ENCODE measurements at regions not wholly inside any gene's neighbourhood (a gene's known extent, or its start where the extent isn't known, plus 50 kb on each side); places are given as distances from the start of the nearest gene placed in this dataset.

DNA sequence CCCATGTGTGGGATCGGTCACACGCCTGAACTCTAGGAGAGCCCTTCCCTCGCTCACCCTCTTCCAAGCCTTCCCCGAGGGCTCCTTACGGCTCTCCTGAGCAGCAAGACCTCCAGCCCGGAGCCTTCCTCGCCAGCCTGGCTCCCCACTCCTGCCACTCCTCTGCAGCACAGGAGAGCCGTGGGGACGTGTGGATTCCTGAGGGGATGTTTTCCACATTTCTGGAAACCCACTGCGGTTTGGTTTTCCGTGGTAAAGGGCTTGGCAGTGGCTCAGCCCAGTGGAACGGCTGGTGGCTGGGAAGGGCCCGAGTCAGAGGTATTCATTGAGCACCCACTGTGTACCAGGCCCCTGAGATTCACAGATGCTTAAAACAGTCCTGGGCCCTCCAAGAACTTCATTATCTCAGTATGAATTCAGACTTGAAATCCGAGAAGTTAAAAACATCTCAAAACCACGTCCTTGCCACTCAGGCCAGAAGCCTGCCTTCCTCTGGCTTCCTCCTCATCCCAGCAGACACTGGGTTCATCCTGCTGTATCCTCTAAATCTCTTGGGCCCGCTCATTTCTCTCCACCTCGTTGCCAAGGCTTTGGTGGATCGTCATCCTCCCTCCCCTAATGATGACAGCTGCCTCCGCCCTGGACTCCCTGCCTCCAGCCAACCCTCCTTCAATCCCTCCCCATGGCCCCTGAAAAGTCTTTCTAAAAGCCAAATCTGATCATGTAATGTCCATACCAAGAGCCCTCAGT is 109.6 kb downstream of the FGF18 start:
- H3K9me3 ChIP-seq (ENCODE audit: control insufficient read depth in 2 of 2, low read length in 2 of 2): no peaks in the 10 kb centered on the region
- H3K27me3 ChIP-seq (ENCODE audit: control insufficient read depth in 1 of 2, insufficient read depth in 2 of 2, low read length in 2 of 2): no peaks in the 10 kb centered on the region
- no peaks in the 10 kb centered on the region for H3K36me3 ChIP-seq (ENCODE audit: control insufficient read depth in 2 of 2, insufficient read depth in 2 of 2, low read length in 2 of 2)
- peaks cover 12% of the 10 kb centered on the region for H3K4me1 ChIP-seq (ENCODE audit: control insufficient read depth, insufficient read depth, low read length)
- H3K4me3 ChIP-seq (ENCODE audit: low read length in 2 of 2): no peak overlapping the region
- H3K27ac ChIP-seq (ENCODE audit: low read length): no peak overlapping the region
- H3K9ac ChIP-seq (ENCODE audit: low read length in 2 of 2): no peak overlapping the region

DNA sequence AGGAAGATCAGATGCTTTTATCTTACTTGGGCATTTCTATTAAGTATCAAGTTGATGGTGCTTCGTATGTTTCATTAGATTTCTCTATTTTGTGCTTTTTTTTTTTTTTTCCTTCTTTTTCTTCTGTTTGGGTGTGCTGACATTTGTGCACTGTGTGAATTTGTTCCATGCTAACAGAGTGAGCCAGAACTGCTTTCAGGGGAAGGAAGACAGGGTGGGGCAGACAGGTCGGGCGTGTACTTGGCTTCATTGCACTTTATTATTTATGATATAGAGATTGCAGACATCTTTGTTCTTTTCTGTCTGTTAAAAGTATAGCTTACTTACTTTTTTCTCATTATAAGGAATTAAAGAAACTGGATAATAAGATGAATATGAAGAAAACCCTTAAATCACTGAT is 112.2 kb downstream of the FGF18 start:
- Histone ChIP-seq H3K9ac (ENCODE audit: low read length in 2 of 2) (no peak overlapping the region), H3K4me1 (ENCODE audit: control insufficient read depth, insufficient read depth, low read length) (no peaks in the 10 kb centered on the region), H3K27me3 (ENCODE audit: control insufficient read depth in 1 of 2, insufficient read depth in 2 of 2, low read length in 2 of 2) (no peaks in the 10 kb centered on the region), H3K27ac (ENCODE audit: low read length) (no peak overlapping the region), H3K4me3 (ENCODE audit: low read length in 2 of 2) (no peak overlapping the region), H3K9me3 (ENCODE audit: control insufficient read depth in 2 of 2, low read length in 2 of 2) (no peaks in the 10 kb centered on the region), H3K36me3 (ENCODE audit: control insufficient read depth in 2 of 2, insufficient read depth in 2 of 2, low read length in 2 of 2) (no peaks in the 10 kb centered on the region)

DNA sequence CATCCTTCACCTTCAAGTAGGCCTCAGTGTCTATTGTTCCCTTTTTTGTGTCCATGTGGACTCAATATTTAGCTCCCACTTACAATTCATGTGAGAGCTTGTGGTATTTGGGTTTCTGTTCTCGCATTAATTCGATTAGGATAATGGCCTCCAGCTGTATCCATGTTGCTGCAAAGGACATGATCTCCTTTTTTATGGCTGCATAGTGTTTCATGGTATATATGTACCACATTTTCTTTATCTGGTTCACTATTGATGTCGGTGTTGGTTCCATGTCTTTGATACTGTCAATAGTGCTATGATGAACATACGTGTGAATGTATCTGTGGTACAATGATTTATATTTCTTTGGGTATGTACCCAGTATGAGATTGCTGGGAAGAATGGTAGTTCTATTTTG is 113.7 kb downstream of the FGF18 start:
- Histone ChIP-seq H3K36me3 (ENCODE audit: control insufficient read depth in 2 of 2, insufficient read depth in 2 of 2, low read length in 2 of 2) (no peaks in the 10 kb centered on the region), H3K27ac (ENCODE audit: low read length) (no peak overlapping the region), H3K9me3 (ENCODE audit: control insufficient read depth in 2 of 2, low read length in 2 of 2) (no peaks in the 10 kb centered on the region), H3K4me1 (ENCODE audit: control insufficient read depth, insufficient read depth, low read length) (no peaks in the 10 kb centered on the region), H3K4me3 (ENCODE audit: low read length in 2 of 2) (no peak overlapping the region), H3K9ac (ENCODE audit: low read length in 2 of 2) (no peak overlapping the region), H3K27me3 (ENCODE audit: control insufficient read depth in 1 of 2, insufficient read depth in 2 of 2, low read length in 2 of 2) (no peaks in the 10 kb centered on the region)

DNA sequence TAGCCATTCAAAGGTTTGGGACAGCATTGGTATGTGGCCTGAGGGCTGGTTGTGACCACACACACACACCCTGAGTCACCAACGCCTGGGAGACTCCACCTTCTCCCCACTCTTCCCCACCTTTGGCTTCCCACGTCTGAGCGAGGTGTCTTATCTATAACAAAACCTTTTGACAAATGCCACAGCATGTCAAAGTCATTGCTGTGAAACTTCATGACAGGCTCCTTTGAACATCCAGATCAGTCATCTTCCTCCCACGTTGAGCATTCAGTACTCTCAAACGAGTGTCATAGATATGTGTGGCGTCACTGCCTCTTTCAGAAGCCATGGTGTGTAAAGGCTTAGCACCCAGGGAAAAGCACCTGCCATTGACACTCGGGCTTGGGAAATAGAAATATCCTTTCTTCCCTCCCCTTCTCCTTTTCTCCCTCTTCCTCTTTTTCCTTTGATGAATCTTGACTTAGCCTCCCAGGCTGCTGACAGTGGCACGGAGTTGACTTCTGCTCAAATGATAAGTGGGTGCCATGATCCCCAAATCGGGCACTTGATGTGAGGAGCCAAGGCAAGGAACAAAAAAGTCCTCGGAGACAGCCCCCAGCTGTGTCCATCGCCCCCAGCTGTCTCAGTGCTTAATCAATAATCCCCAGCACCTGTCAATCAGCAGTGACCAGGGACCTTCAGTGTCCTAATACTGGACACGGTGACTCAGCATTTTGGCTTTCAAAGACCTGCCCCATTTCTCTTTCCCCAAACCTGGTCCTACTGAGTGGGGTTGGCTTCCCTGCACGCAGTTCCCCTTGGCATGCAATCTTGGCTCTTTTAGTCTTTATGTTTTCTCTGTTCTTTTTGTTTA is 114.8 kb downstream of the FGF18 start:
- no peak overlapping the region for H3K9ac ChIP-seq (ENCODE audit: low read length in 2 of 2)
- H3K9me3 ChIP-seq (ENCODE audit: control insufficient read depth in 2 of 2, low read length in 2 of 2): no peaks in the 10 kb centered on the region
- H3K27ac ChIP-seq (ENCODE audit: low read length): no peak overlapping the region
- no peaks in the 10 kb centered on the region for H3K4me1 ChIP-seq (ENCODE audit: control insufficient read depth, insufficient read depth, low read length)
- H3K4me3 ChIP-seq (ENCODE audit: low read length in 2 of 2): no peak overlapping the region
- H3K27me3 ChIP-seq (ENCODE audit: control insufficient read depth in 1 of 2, insufficient read depth in 2 of 2, low read length in 2 of 2): no peaks in the 10 kb centered on the region
- H3K36me3 ChIP-seq (ENCODE audit: control insufficient read depth in 2 of 2, insufficient read depth in 2 of 2, low read length in 2 of 2): no peaks in the 10 kb centered on the region

DNA sequence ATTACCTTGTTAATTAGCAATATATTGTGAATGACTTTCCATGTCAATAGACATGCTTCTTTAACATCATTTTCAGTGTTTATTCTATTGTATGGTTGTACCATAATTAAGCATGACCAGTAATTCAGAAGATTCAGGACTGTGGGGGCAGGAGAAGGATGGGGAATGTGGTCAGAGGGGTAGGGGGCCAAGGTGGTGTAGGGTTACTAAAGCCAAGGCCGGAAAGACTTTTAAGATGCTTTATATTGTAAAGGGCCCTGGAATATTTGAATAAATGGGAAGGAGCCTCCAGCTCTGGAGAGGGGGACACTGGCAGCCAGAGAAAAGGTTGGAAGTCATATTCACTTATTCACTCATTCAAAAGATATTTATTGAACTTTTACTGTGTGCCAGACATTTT is 115.7 kb downstream of the FGF18 start:
- H3K9me3 ChIP-seq (ENCODE audit: control insufficient read depth in 2 of 2, low read length in 2 of 2): no peaks in the 10 kb centered on the region
- H3K9ac ChIP-seq (ENCODE audit: low read length in 2 of 2): no peak overlapping the region
- no peak overlapping the region for H3K27ac ChIP-seq (ENCODE audit: low read length)
- H3K27me3 ChIP-seq (ENCODE audit: control insufficient read depth in 1 of 2, insufficient read depth in 2 of 2, low read length in 2 of 2): no peaks in the 10 kb centered on the region
- H3K4me1 ChIP-seq (ENCODE audit: control insufficient read depth, insufficient read depth, low read length): no peaks in the 10 kb centered on the region
- H3K4me3 ChIP-seq (ENCODE audit: low read length in 2 of 2): no peak overlapping the region
- no peaks in the 10 kb centered on the region for H3K36me3 ChIP-seq (ENCODE audit: control insufficient read depth in 2 of 2, insufficient read depth in 2 of 2, low read length in 2 of 2)

DNA sequence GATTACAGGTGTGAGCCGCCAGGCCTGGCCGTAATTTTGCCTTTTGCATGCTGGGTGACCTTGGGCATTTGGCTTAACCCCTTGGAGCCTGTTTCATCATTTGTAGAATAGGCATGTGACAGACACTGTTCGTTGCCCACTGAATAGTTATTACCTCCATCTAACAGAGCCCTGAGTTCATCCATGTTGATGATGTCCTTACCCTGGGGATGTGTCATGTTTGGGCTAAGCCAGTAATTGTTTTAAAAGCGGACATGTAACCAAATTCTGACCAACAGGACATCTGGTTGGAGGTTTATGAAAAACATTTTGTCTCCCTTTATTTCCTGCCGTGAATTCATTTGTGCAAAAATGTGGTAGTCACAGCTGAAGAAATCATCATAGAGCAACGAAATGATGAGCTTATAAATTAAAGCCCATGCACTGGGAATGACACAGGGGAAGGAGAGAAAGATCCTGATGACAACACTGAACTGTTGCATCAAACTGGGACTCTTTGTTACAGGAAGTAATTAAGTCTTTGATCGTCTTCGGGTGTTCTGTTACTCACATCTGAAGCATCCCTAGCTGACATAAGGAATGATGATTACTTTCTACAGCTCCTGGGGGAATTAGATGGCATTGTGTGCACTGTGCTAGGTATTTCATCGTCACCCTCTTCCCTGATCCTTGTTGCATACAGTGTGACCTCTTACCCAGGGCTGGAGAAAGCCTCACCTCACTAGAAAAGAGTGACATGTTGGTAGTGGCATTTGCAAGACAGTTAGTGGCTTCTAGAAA is 117.8 kb downstream of the FGF18 start:
- H3K4me3 ChIP-seq (ENCODE audit: low read length in 2 of 2): no peak overlapping the region
- no peak overlapping the region for H3K9ac ChIP-seq (ENCODE audit: low read length in 2 of 2)
- H3K9me3 ChIP-seq (ENCODE audit: control insufficient read depth in 2 of 2, low read length in 2 of 2): no peaks in the 10 kb centered on the region
- no peak overlapping the region for H3K27ac ChIP-seq (ENCODE audit: low read length)
- no peaks in the 10 kb centered on the region for H3K36me3 ChIP-seq (ENCODE audit: control insufficient read depth in 2 of 2, insufficient read depth in 2 of 2, low read length in 2 of 2)
- H3K4me1 ChIP-seq (ENCODE audit: control insufficient read depth, insufficient read depth, low read length): no peaks in the 10 kb centered on the region
- H3K27me3 ChIP-seq (ENCODE audit: control insufficient read depth in 1 of 2, insufficient read depth in 2 of 2, low read length in 2 of 2): no peaks in the 10 kb centered on the region

DNA sequence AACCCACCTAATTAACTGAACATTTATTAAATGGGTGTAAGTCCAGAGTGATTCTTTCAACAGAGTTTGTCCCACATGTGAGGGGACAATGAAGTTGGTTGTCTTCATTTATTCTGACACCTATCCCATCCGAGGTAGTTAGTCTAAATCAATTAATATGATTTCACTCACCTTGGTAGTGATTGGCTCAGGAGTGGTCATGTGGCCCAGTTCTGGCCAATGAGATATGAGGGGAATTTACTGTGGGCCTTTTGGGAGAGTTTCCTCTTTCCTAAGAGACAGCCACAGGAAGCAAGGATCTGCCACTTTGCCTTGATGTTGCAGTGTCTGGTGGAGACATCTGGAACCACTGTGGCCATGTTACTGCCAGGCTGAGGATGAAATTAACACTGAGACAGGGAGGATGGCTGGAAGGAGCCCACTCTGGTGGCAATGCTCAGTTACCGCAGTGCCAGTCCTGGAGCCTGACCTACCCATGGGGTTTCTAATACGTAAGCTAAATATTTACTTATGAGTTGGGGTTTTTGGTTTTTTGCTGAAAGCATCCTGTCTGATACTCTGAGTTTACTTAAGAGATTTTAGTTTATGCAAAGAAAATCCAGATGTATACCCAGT is 118.6 kb downstream of the FGF18 start:
- no peaks in the 10 kb centered on the region for H3K36me3 ChIP-seq (ENCODE audit: control insufficient read depth in 2 of 2, insufficient read depth in 2 of 2, low read length in 2 of 2)
- H3K9ac ChIP-seq (ENCODE audit: low read length in 2 of 2): no peak overlapping the region
- no peaks in the 10 kb centered on the region for H3K27me3 ChIP-seq (ENCODE audit: control insufficient read depth in 1 of 2, insufficient read depth in 2 of 2, low read length in 2 of 2)
- no peaks in the 10 kb centered on the region for H3K4me1 ChIP-seq (ENCODE audit: control insufficient read depth, insufficient read depth, low read length)
- no peaks in the 10 kb centered on the region for H3K9me3 ChIP-seq (ENCODE audit: control insufficient read depth in 2 of 2, low read length in 2 of 2)
- no peak overlapping the region for H3K27ac ChIP-seq (ENCODE audit: low read length)
- no peak overlapping the region for H3K4me3 ChIP-seq (ENCODE audit: low read length in 2 of 2)

DNA sequence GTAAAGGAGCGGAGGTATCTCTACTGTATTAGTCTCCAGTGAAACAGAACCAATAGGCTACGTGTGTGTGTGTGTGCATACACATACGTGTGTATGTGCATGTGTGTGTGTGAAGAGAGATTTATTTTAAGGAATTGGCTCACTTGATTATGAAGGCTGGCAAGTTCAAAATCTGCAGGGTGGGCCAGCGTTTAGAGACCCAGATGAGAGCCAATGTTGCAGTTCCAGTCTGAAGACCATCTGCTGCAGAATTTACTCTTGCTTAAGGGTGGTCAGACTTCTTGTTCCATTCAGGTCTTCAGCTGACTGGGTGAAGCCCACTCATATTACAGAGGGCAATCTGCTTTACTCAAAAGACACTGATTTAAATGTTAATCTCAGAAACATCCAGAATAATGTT is 119.2 kb downstream of the FGF18 start:
- H3K27ac ChIP-seq (ENCODE audit: low read length): no peak overlapping the region
- no peak overlapping the region for H3K4me3 ChIP-seq (ENCODE audit: low read length in 2 of 2)
- H3K27me3 ChIP-seq (ENCODE audit: control insufficient read depth in 1 of 2, insufficient read depth in 2 of 2, low read length in 2 of 2): no peaks in the 10 kb centered on the region
- no peaks in the 10 kb centered on the region for H3K9me3 ChIP-seq (ENCODE audit: control insufficient read depth in 2 of 2, low read length in 2 of 2)
- no peaks in the 10 kb centered on the region for H3K36me3 ChIP-seq (ENCODE audit: control insufficient read depth in 2 of 2, insufficient read depth in 2 of 2, low read length in 2 of 2)
- no peak overlapping the region for H3K9ac ChIP-seq (ENCODE audit: low read length in 2 of 2)
- no peaks in the 10 kb centered on the region for H3K4me1 ChIP-seq (ENCODE audit: control insufficient read depth, insufficient read depth, low read length)

DNA sequence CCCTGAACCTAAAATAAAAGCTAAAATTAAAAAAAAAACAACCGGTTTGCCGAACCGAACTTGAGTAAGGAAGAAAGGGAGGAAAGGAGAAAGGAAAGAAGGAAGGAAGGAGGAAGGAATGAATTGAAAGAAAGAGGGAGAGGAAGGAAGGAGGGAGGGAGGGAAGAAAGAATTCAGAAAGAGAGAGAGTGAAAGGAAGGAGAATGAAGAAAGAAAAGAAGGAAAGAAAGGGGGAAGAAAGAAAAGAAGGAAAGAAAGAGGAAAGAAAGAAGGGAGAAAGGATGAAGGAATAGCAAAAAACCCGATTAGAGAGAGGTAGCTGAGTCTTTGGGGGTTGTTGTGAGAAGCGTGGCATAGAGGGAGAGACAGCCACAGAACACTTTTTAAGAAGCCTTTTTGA is 121.4 kb downstream of the FGF18 start:
- no peak overlapping the region for H3K27ac ChIP-seq (ENCODE audit: low read length)
- H3K36me3 ChIP-seq (ENCODE audit: control insufficient read depth in 2 of 2, insufficient read depth in 2 of 2, low read length in 2 of 2): no peaks in the 10 kb centered on the region
- no peak overlapping the region for H3K4me3 ChIP-seq (ENCODE audit: low read length in 2 of 2)
- no peaks in the 10 kb centered on the region for H3K27me3 ChIP-seq (ENCODE audit: control insufficient read depth in 1 of 2, insufficient read depth in 2 of 2, low read length in 2 of 2)
- H3K9me3 ChIP-seq (ENCODE audit: control insufficient read depth in 2 of 2, low read length in 2 of 2): no peaks in the 10 kb centered on the region
- H3K4me1 ChIP-seq (ENCODE audit: control insufficient read depth, insufficient read depth, low read length): no peaks in the 10 kb centered on the region
- H3K9ac ChIP-seq (ENCODE audit: low read length in 2 of 2): no peak overlapping the region

DNA sequence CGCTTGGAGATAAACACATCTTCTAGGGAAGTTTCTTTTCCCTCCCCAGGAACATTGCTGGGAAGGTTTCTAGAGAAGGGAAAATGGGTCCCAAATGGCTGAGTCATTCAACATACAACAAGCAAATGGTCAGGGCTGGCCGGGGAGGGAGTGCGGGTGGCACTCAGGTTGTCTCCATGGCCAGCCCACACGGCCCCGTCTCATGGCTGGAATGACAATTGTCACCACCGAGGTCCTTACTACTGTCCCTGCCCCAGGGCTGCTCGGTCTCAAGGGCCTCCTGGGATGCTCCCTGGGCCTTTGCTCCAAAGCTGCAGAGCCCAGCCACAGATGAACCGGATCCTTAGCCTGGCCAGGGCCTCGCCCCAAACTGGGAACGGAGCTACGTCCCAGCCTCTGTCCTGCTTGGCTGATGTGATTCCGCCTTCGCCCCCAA is 121.9 kb downstream of the FGF18 start:
- H3K9me3 ChIP-seq (ENCODE audit: control insufficient read depth in 2 of 2, low read length in 2 of 2): no peaks in the 10 kb centered on the region
- H3K4me3 ChIP-seq (ENCODE audit: low read length in 2 of 2): no peak overlapping the region
- H3K27me3 ChIP-seq (ENCODE audit: control insufficient read depth in 1 of 2, insufficient read depth in 2 of 2, low read length in 2 of 2): no peaks in the 10 kb centered on the region
- H3K36me3 ChIP-seq (ENCODE audit: control insufficient read depth in 2 of 2, insufficient read depth in 2 of 2, low read length in 2 of 2): no peaks in the 10 kb centered on the region
- H3K9ac ChIP-seq (ENCODE audit: low read length in 2 of 2): no peak overlapping the region
- no peak overlapping the region for H3K27ac ChIP-seq (ENCODE audit: low read length)
- H3K4me1 ChIP-seq (ENCODE audit: control insufficient read depth, insufficient read depth, low read length): no peaks in the 10 kb centered on the region
